ENCODE measurements at regions not wholly inside any gene's neighbourhood (a gene's known extent, or its start where the extent isn't known, plus 50 kb on each side); places are given as distances from the start of the nearest gene placed in this dataset.

DNA sequence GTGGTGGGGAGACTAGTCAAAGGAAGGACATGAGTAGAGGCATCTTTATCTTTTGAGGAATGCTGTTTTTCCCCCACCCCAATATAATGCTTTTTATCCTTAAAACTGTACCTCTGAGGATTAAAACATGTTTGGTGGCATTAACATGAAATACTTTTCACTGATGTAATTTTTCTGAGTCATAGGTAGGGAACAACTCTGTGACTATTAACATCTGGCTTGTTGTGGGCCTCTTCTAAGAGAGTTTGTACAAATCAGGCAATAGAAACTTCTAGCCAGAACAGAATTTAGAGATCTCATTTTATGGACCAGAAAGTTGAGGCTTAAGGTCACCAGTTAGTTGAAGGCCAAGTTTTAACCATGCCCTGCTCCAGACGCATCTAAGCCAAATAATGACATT lies 207.6 kb downstream of the SOX3 start:
- in situ Hi-C loops (cut with MboI) (no loop called here), intact Hi-C loops (cut with micrococcal nuclease) (no loop called here)
- H2AFZ ChIP-seq (ENCODE audit: low read depth, low read length), result no peak overlapping the region
- no peaks in the 10 kb centered on the region for H4K20me1 ChIP-seq (replicated peaks; ENCODE audit: control insufficient read depth, insufficient read depth, low read length)
- no peak for DNase-seq (ENCODE audit: extremely low read depth in 1 of 4, low spot score in 3 of 4)
- 0% methylated on average over 1 of the region's 1 CpG for WGBS (ENCODE audit: insufficient coverage, low coverage, missing lambda C conversion rate)
- H3K36me3 ChIP-seq (ENCODE audit: control insufficient read depth, insufficient read depth, low read length), result no peaks in the 10 kb centered on the region
- ATAC-seq, result no peak
- H3K4me3 ChIP-seq, result no peak overlapping the region
- H3K9me3 ChIP-seq (replicated peaks; ENCODE audit: control insufficient read depth, insufficient read depth, low read depth, low read length), result no peaks in the 10 kb centered on the region
- no peaks in the 10 kb centered on the region for H3K9me1 ChIP-seq (ENCODE audit: control insufficient read depth, insufficient read depth, low read length)
- ChIA-PET POLR2A (no interaction called here), CTCF (ENCODE audit: low intra/inter-chr PET ratio) (no interaction called here)
- H3K4me1 ChIP-seq (replicated peaks in 1 of 2; ENCODE audit: control insufficient read depth in 2 of 2, insufficient read depth in 2 of 2, low read length in 2 of 2), result no peaks in the 10 kb centered on the region
- H3K27me3 ChIP-seq (ENCODE audit: control insufficient read depth in 2 of 2, insufficient read depth in 2 of 2, low read length in 2 of 2), result no peaks in the 10 kb centered on the region
- no peak overlapping the region for H3K27ac ChIP-seq (ENCODE audit: extremely low read depth, low read depth, low read length)
- no peak overlapping the region for H3K9ac ChIP-seq (ENCODE audit: insufficient read depth in 1 of 2, low read depth in 2 of 2, low read length in 2 of 2)
- H3K4me2 ChIP-seq (ENCODE audit: insufficient read depth, low read length), result no peak overlapping the region
- no TSS peak for BruUV-seq (replicated peaks)
- no peaks in the 10 kb centered on the region for H3K79me2 ChIP-seq (ENCODE audit: control insufficient read depth, insufficient read depth, low read length)
- FAIRE-seq, result no peak
- TF ChIP-seq, protein P1, sequence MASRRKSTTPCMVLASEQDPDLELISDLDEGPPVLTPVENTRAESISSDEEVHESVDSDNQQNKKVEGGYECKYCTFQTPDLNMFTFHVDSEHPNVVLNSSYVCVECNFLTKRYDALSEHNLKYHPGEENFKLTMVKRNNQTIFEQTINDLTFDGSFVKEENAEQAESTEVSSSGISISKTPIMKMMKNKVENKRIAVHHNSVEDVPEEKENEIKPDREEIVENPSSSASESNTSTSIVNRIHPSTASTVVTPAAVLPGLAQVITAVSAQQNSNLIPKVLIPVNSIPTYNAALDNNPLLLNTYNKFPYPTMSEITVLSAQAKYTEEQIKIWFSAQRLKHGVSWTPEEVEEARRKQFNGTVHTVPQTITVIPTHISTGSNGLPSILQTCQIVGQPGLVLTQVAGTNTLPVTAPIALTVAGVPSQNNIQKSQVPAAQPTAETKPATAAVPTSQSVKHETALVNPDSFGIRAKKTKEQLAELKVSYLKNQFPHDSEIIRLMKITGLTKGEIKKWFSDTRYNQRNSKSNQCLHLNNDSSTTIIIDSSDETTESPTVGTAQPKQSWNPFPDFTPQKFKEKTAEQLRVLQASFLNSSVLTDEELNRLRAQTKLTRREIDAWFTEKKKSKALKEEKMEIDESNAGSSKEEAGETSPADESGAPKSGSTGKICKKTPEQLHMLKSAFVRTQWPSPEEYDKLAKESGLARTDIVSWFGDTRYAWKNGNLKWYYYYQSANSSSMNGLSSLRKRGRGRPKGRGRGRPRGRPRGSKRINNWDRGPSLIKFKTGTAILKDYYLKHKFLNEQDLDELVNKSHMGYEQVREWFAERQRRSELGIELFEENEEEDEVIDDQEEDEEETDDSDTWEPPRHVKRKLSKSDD (conservative IDR thresholded peaks at IDR 0.05; ENCODE audit: low read length), result no peak
- TF ChIP-seq ZSCAN32 (CRISPR knock-in tag; IDR thresholded peaks at IDR 0.05) (no peak), ZNF699 (CRISPR knock-in tag; IDR thresholded peaks at IDR 0.05; ENCODE audit: insufficient replicate concordance) (no peak), SIN3B (IDR thresholded peaks at IDR 0.05; ENCODE audit: low read depth) (no peak), EWSR1 (IDR thresholded peaks at IDR 0.05; ENCODE audit: borderline replicate concordance, low read depth, partially characterized antibody) (no peak)
